HFFc6 (cell line): ENCODE measurements at regions not wholly inside any gene's neighbourhood (a gene's known extent, or its start where the extent isn't known, plus 50 kb on each side); places are given as distances from the start of the nearest gene placed in this dataset.

Experiments
- DNase-seq: peaks from one replicate; pipeline ENCODE4 v3.0.0-alpha.2; 2018
- H3K27ac Mint-ChIP-seq: 2 replicates; pipeline ENCODE4 v1.8.0; 2020; ENCODE audit warnings: mild to moderate bottlenecking, mixed read lengths
- H3K27me3 Mint-ChIP-seq: 2 replicates; pipeline ENCODE4 v1.8.0; 2021; ENCODE audit warnings: mild to moderate bottlenecking, moderate library complexity, mixed read lengths; ENCODE audit not compliant: insufficient read depth
- H3K36me3 Mint-ChIP-seq: 2 replicates; pipeline ENCODE4 v1.8.0; 2021; ENCODE audit warnings: low read depth, mixed read lengths
- H3K4me1 Mint-ChIP-seq: 2 replicates; pipeline ENCODE4 v1.8.0; 2020; ENCODE audit warnings: low read depth, mixed read lengths
- H3K4me3 Mint-ChIP-seq: 2 replicates; pipeline ENCODE4 v1.8.0; 2020; ENCODE audit warnings: mild to moderate bottlenecking, moderate library complexity, mixed read lengths
- H3K9me3 Mint-ChIP-seq: 2 replicates; pipeline ENCODE4 v1.8.0; 2020; ENCODE audit warnings: mild to moderate bottlenecking, mixed read lengths
- CTCF ChIP-seq: fragments of 200-600 bp; sonication (generic); IDR thresholded peaks from 2 replicates; pipeline ENCODE4 v1.5.0; 2021; ENCODE audit warnings: antibody characterized with exemption, mild to moderate bottlenecking

- H3K27ac Mint-ChIP-seq = no peak overlapping the region
- no peak for DNase-seq
- peaks cover 51% of the 10 kb centered on the region for H3K9me3 Mint-ChIP-seq
- no peaks in the 10 kb centered on the region for H3K4me1 Mint-ChIP-seq
- H3K4me3 Mint-ChIP-seq = no peak overlapping the region
- H3K36me3 Mint-ChIP-seq = no peaks in the 10 kb centered on the region
- no peaks in the 10 kb centered on the region for H3K27me3 Mint-ChIP-seq
- TF ChIP-seq CTCF = no peak
These were observed 713.2 kb upstream of the NRSN1 start for GRCh38 chr6:23412770-23413169.

GRCh38 chr6:23413327-23414050 is 712.5 kb upstream of the NRSN1 start:
- H3K4me3 Mint-ChIP-seq = no peak overlapping the region
- no peaks in the 10 kb centered on the region; the same call in 1 of the 2 replicates for H3K27me3 Mint-ChIP-seq
- peaks cover 44% of the 10 kb centered on the region for H3K9me3 Mint-ChIP-seq
- no peak overlapping the region for H3K27ac Mint-ChIP-seq
- no peaks in the 10 kb centered on the region for H3K36me3 Mint-ChIP-seq
- DNase-seq = no peak
- no peak for TF ChIP-seq CTCF
- H3K4me1 Mint-ChIP-seq = no peaks in the 10 kb centered on the region

GRCh38 chr6:23414051-23414445 is 712.0 kb upstream of the NRSN1 start:
- Mint-ChIP-seq H3K4me1 (no peaks in the 10 kb centered on the region), H3K4me3 (no peak overlapping the region), H3K27ac (no peak overlapping the region), H3K9me3 (peaks cover 41% of the 10 kb centered on the region), H3K36me3 (no peaks in the 10 kb centered on the region), H3K27me3 (no peaks in the 10 kb centered on the region; the same call in 1 of the 2 replicates)
- no peak for DNase-seq
- TF ChIP-seq CTCF = no peak

GRCh38 chr6:23414922-23415321 is 711.1 kb upstream of the NRSN1 start:
- no peak for TF ChIP-seq CTCF
- H3K9me3 Mint-ChIP-seq = peaks cover 41% of the 10 kb centered on the region
- H3K4me1 Mint-ChIP-seq = no peaks in the 10 kb centered on the region
- H3K4me3 Mint-ChIP-seq = no peak overlapping the region
- no peaks in the 10 kb centered on the region for H3K36me3 Mint-ChIP-seq
- no peak for DNase-seq
- no peak overlapping the region for H3K27ac Mint-ChIP-seq
- no peaks in the 10 kb centered on the region; the same call in 1 of the 2 replicates for H3K27me3 Mint-ChIP-seq

- no peak for DNase-seq
- H3K27ac Mint-ChIP-seq = no peak overlapping the region
- no peaks in the 10 kb centered on the region for H3K4me1 Mint-ChIP-seq
- no peaks in the 10 kb centered on the region; the same call in 1 of the 2 replicates for H3K27me3 Mint-ChIP-seq
- no peak for TF ChIP-seq CTCF
- H3K4me3 Mint-ChIP-seq = no peak overlapping the region
- H3K36me3 Mint-ChIP-seq = no peaks in the 10 kb centered on the region
- peaks cover 39% of the 10 kb centered on the region for H3K9me3 Mint-ChIP-seq
These were observed 710.1 kb upstream of the NRSN1 start for GRCh38 chr6:23415819-23416427.
